ENCODE measurements at regions not wholly inside any gene's neighbourhood (a gene's known extent, or its start where the extent isn't known, plus 50 kb on each side); places are given as distances from the start of the nearest gene placed in this dataset.
A peak's percentile ranks its signal among the peaks of the same experiment; 100 is the strongest.

DNA sequence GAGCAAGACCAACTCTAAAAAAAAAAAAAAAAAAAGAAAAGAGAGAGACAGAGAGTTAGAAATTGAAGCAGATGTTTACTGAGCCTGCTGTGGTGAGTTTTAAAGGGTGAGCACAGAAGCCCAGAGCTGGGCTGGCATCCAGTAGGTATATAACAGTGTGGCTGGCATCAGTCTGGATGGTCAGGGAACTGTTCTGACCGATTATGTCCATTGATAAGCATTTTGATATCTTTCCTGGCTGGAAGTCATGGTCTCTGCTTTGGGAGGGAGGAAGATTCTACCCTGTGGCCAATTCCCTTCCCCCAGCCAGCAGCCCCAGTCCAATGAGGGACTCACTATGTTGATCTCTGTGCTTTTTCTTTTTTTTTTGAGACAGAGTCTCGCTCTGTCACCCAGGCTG lies 65.2 kb upstream of the PODXL start (continued):
- TF ChIP-seq, protein P1, sequence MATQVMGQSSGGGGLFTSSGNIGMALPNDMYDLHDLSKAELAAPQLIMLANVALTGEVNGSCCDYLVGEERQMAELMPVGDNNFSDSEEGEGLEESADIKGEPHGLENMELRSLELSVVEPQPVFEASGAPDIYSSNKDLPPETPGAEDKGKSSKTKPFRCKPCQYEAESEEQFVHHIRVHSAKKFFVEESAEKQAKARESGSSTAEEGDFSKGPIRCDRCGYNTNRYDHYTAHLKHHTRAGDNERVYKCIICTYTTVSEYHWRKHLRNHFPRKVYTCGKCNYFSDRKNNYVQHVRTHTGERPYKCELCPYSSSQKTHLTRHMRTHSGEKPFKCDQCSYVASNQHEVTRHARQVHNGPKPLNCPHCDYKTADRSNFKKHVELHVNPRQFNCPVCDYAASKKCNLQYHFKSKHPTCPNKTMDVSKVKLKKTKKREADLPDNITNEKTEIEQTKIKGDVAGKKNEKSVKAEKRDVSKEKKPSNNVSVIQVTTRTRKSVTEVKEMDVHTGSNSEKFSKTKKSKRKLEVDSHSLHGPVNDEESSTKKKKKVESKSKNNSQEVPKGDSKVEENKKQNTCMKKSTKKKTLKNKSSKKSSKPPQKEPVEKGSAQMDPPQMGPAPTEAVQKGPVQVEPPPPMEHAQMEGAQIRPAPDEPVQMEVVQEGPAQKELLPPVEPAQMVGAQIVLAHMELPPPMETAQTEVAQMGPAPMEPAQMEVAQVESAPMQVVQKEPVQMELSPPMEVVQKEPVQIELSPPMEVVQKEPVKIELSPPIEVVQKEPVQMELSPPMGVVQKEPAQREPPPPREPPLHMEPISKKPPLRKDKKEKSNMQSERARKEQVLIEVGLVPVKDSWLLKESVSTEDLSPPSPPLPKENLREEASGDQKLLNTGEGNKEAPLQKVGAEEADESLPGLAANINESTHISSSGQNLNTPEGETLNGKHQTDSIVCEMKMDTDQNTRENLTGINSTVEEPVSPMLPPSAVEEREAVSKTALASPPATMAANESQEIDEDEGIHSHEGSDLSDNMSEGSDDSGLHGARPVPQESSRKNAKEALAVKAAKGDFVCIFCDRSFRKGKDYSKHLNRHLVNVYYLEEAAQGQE (IDR thresholded peaks at IDR 0.05; ENCODE audit: low read depth, low read length), result no peak
- TF ChIP-seq, protein P2, sequence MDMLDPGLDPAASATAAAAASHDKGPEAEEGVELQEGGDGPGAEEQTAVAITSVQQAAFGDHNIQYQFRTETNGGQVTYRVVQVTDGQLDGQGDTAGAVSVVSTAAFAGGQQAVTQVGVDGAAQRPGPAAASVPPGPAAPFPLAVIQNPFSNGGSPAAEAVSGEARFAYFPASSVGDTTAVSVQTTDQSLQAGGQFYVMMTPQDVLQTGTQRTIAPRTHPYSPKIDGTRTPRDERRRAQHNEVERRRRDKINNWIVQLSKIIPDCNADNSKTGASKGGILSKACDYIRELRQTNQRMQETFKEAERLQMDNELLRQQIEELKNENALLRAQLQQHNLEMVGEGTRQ (IDR thresholded peaks at IDR 0.05; ENCODE audit: borderline replicate concordance, low read depth, low read length), result no peak
- TF ChIP-seq GATA2 (CRISPR knock-in tag; IDR thresholded peaks at IDR 0.05) (peak; percentile 95), TAF1 (IDR thresholded peaks at IDR 0.05; ENCODE audit: borderline replicate concordance, low read depth, low read length) (no peak), JUND (IDR thresholded peaks at IDR 0.05) (no peak)

DNA sequence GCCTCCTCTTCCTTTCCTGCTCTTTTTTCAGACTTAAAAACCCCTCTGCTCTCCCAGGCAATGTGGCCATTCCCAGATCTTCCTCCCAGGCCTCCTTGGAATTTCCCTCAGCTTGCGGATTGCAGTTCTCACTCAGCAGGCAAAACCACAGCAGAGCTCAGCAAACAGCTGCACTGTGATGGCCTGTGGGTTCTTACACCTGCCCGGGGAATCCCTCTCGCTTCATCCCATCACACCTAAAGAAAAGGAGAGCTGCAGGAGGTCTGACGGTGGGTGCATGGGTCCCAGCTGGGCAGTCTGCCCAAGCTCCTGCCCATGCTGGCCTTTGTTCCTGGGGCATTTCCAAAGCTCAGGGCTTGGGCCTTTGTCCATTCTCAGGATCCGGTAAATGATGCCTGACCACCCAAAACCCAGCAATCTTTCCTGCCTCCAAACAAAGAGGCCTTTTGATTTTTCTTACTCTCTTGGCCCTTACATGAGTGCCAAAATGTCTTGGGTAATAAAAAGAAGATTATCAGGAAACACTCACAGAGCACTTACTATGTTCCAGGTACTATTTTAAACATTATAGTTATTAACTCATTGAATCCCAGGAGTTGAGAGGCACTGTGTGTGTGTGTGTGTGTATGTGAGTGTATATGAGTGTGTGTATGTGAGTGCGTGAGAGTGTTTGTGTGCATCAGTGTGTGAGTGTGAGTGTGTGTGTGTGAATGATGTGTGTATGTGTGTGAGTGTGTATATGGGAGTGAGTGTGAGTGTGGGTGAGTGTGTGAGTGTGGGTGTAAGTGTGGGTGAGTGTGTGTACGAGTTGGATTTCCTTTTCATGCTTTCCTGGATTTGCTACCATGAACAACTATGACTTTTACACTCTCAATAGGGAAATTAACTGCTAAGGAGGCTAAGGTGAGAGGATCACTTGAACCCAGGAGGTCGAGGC lies 64.5 kb upstream of the PODXL start:
- peaks cover 17 to 28% of the 10 kb centered on the region in 2 experiments; a peak in 3 of 4 replicates for H3K4me1 ChIP-seq (ENCODE audit: control insufficient read depth in 1 of 2, insufficient read depth in 2 of 2, low read depth in 1 of 2, low read length in 1 of 2)
- H3K9me3 ChIP-seq, result no peaks in the 10 kb centered on the region
- H3K27me3 ChIP-seq (ENCODE audit: insufficient read depth), result no peaks in the 10 kb centered on the region
- TF ChIP-seq NRF1 (IDR thresholded peaks at IDR 0.05; ENCODE audit: low read depth, low read length), result no peak
- peak; percentile 36; the same call in 1 of the 2 replicates for TF ChIP-seq TCF12 (IDR thresholded peaks at IDR 0.05)
- no peak for TF ChIP-seq TAF1 (IDR thresholded peaks at IDR 0.05; ENCODE audit: borderline replicate concordance, low read depth, low read length)
- TF ChIP-seq, protein P3, sequence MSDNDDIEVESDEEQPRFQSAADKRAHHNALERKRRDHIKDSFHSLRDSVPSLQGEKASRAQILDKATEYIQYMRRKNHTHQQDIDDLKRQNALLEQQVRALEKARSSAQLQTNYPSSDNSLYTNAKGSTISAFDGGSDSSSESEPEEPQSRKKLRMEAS (IDR thresholded peaks at IDR 0.05; ENCODE audit: low read depth), result no peak
- TF ChIP-seq YY1 (IDR thresholded peaks at IDR 0.05; ENCODE audit: low read depth), result no peak
- H3K9me2 ChIP-seq, result no peaks in the 10 kb centered on the region
- no peaks in the 10 kb centered on the region for H3K36me3 ChIP-seq (replicated peaks in 1 of 2; ENCODE audit: control insufficient read depth in 1 of 2, insufficient read depth in 2 of 2, low read length in 1 of 2)
- WGBS (ENCODE audit: low lambda C conversion rate), result 79% methylated on average over 8 of the region's 8 CpGs
- no peak for DNase-seq
- no peaks in the 10 kb centered on the region; the same call in 1 of the 2 replicates for H3K79me2 ChIP-seq (ENCODE audit: insufficient read depth)
- H4K20me1 ChIP-seq (ENCODE audit: insufficient read depth), result no peaks in the 10 kb centered on the region
- peak overlapping the region; percentile 56; the same call in 1 of the 2 replicates for H2AFZ ChIP-seq (ENCODE audit: low read depth)
- H3K9ac ChIP-seq, result no peak overlapping the region; the same call in 1 of the 2 replicates
- peak overlapping the region; percentile 8 to 57; a peak in 3 of 4 replicates for H3K27ac ChIP-seq (ENCODE audit: low read depth in 2 of 2, low read length in 1 of 2)
- ChIA-PET CTCF (interaction anchor here (1.1 to 2.3 kb wide), 2 partner anchors 34 to 84 kb away, joined by 3 to 13 read pairs (median 6); no protein-coding TSS in a partner anchor), POLR2A (no interaction called here)
- H3K4me3 ChIP-seq (ENCODE audit: low read depth in 2 of 2, low read length in 1 of 2), result no peak overlapping the region
- peaks cover 33% of the 10 kb centered on the region for H3F3A ChIP-seq (replicated peaks; ENCODE audit: insufficient read depth)
- 0 out of 2 replicates have a peak overlapping the region, but pooled peaks have one; percentile 5 for H3K4me2 ChIP-seq

Data from SK-N-SH (cell line).